ENCODE measurements at regions not wholly inside any gene's neighbourhood (a gene's known extent, or its start where the extent isn't known, plus 50 kb on each side); places are given as distances from the start of the nearest gene placed in this dataset.

DNA sequence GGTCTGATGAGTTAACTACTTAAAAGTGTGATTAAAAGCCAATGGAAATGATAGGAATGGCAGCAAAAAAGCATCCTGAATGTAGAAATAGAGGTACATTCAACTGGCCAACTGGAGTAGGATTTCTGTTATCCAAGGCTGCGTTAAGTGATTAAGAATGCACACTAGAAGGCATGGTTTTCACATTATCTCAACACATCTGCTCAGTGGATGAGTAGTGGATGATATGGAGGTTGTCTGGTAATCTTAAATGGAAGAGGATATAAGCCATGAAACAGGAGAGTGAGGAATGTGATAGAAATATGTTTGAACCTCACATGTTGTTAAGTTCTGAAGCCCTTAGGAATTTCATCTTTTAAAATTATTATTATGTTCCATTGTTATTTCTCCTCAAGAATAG, 839.9 kb downstream of the USP25 start:
- TF ChIP-seq, protein P1, sequence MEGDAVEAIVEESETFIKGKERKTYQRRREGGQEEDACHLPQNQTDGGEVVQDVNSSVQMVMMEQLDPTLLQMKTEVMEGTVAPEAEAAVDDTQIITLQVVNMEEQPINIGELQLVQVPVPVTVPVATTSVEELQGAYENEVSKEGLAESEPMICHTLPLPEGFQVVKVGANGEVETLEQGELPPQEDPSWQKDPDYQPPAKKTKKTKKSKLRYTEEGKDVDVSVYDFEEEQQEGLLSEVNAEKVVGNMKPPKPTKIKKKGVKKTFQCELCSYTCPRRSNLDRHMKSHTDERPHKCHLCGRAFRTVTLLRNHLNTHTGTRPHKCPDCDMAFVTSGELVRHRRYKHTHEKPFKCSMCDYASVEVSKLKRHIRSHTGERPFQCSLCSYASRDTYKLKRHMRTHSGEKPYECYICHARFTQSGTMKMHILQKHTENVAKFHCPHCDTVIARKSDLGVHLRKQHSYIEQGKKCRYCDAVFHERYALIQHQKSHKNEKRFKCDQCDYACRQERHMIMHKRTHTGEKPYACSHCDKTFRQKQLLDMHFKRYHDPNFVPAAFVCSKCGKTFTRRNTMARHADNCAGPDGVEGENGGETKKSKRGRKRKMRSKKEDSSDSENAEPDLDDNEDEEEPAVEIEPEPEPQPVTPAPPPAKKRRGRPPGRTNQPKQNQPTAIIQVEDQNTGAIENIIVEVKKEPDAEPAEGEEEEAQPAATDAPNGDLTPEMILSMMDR (IDR thresholded peaks at IDR 0.05), result no peak
- no peak for TF ChIP-seq POLR2A (IDR thresholded peaks at IDR 0.05)
